ENCODE measurements at regions not wholly inside any gene's neighbourhood (a gene's known extent, or its start where the extent isn't known, plus 50 kb on each side); places are given as distances from the start of the nearest gene placed in this dataset.

- TF ChIP-seq, protein P1, sequence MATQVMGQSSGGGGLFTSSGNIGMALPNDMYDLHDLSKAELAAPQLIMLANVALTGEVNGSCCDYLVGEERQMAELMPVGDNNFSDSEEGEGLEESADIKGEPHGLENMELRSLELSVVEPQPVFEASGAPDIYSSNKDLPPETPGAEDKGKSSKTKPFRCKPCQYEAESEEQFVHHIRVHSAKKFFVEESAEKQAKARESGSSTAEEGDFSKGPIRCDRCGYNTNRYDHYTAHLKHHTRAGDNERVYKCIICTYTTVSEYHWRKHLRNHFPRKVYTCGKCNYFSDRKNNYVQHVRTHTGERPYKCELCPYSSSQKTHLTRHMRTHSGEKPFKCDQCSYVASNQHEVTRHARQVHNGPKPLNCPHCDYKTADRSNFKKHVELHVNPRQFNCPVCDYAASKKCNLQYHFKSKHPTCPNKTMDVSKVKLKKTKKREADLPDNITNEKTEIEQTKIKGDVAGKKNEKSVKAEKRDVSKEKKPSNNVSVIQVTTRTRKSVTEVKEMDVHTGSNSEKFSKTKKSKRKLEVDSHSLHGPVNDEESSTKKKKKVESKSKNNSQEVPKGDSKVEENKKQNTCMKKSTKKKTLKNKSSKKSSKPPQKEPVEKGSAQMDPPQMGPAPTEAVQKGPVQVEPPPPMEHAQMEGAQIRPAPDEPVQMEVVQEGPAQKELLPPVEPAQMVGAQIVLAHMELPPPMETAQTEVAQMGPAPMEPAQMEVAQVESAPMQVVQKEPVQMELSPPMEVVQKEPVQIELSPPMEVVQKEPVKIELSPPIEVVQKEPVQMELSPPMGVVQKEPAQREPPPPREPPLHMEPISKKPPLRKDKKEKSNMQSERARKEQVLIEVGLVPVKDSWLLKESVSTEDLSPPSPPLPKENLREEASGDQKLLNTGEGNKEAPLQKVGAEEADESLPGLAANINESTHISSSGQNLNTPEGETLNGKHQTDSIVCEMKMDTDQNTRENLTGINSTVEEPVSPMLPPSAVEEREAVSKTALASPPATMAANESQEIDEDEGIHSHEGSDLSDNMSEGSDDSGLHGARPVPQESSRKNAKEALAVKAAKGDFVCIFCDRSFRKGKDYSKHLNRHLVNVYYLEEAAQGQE (IDR thresholded peaks at IDR 0.05), result no peak
- TF ChIP-seq ATF3 (IDR thresholded peaks at IDR 0.05) (no peak), MAX (IDR thresholded peaks at IDR 0.05) (no peak), GABPA (IDR thresholded peaks at IDR 0.05 in 1 of 2, conservative IDR thresholded peaks at IDR 0.05 in 1 of 2) (no peak), JUND (IDR thresholded peaks at IDR 0.05) (no peak), TAF1 (conservative IDR thresholded peaks at IDR 0.05) (no peak), RAD21 (IDR thresholded peaks at IDR 0.05) (no peak), YY1 (IDR thresholded peaks at IDR 0.05) (no peak), SP1 (IDR thresholded peaks at IDR 0.05) (no peak), FOXA1 (IDR thresholded peaks at IDR 0.05) (no peak), HNF4G (IDR thresholded peaks at IDR 0.05) (no peak), EGR1 (IDR thresholded peaks at IDR 0.05; ENCODE audit: low read depth in 2 of 2) (no peak)
- TF ChIP-seq, protein P2, sequence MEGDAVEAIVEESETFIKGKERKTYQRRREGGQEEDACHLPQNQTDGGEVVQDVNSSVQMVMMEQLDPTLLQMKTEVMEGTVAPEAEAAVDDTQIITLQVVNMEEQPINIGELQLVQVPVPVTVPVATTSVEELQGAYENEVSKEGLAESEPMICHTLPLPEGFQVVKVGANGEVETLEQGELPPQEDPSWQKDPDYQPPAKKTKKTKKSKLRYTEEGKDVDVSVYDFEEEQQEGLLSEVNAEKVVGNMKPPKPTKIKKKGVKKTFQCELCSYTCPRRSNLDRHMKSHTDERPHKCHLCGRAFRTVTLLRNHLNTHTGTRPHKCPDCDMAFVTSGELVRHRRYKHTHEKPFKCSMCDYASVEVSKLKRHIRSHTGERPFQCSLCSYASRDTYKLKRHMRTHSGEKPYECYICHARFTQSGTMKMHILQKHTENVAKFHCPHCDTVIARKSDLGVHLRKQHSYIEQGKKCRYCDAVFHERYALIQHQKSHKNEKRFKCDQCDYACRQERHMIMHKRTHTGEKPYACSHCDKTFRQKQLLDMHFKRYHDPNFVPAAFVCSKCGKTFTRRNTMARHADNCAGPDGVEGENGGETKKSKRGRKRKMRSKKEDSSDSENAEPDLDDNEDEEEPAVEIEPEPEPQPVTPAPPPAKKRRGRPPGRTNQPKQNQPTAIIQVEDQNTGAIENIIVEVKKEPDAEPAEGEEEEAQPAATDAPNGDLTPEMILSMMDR (IDR thresholded peaks at IDR 0.05; ENCODE audit: low read depth, low read length, missing input control), result no peak
- TF ChIP-seq, protein P3, sequence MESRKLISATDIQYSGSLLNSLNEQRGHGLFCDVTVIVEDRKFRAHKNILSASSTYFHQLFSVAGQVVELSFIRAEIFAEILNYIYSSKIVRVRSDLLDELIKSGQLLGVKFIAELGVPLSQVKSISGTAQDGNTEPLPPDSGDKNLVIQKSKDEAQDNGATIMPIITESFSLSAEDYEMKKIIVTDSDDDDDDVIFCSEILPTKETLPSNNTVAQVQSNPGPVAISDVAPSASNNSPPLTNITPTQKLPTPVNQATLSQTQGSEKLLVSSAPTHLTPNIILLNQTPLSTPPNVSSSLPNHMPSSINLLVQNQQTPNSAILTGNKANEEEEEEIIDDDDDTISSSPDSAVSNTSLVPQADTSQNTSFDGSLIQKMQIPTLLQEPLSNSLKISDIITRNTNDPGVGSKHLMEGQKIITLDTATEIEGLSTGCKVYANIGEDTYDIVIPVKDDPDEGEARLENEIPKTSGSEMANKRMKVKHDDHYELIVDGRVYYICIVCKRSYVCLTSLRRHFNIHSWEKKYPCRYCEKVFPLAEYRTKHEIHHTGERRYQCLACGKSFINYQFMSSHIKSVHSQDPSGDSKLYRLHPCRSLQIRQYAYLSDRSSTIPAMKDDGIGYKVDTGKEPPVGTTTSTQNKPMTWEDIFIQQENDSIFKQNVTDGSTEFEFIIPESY (IDR thresholded peaks at IDR 0.05), result no peak
Observed at GRCh38 chr2:223273995-223274394, 222.0 kb downstream of the KCNE4 start.

Measured in liver (tissue), 3 donors.